NOMO-1 treated with DMSO at 0.1 percent for 48 hours (cell line): ENCODE measurements at regions not wholly inside any gene's neighbourhood (a gene's known extent, or its start where the extent isn't known, plus 50 kb on each side); places are given as distances from the start of the nearest gene placed in this dataset.

Source experiments
- DNase-seq: peaks from one replicate; lab custom pipeline; 2025; ENCODE audit not compliant: unreplicated experiment; lab: John Stamatoyannopoulos, UW

GRCh38 chrX:40197071-40197470, 99.3 kb upstream of the BCOR start:
- no peak for DNase-seq

GRCh38 chrX:40195368-40195767, 97.6 kb upstream of the BCOR start:
- no peak for DNase-seq

- DNase-seq, result no peak
These were observed 94.4 kb upstream of the BCOR start for GRCh38 chrX:40192196-40192595.

- DNase-seq, result no peak
These were observed 91.9 kb upstream of the BCOR start for GRCh38 chrX:40189637-40190036.

- no peak for DNase-seq
These were observed 91.0 kb upstream of the BCOR start for GRCh38 chrX:40188573-40189417.

- DNase-seq, result no peak
These were observed 87.2 kb upstream of the BCOR start for GRCh38 chrX:40184968-40185367.

GRCh38 chrX:40182615-40183014, 84.9 kb upstream of the BCOR start:
- no peak for DNase-seq

- no peak for DNase-seq
These were observed 84.3 kb upstream of the BCOR start for GRCh38 chrX:40182095-40182494.

GRCh38 chrX:40179283-40179682, 81.5 kb upstream of the BCOR start:
- peak; percentile 47 for DNase-seq

- DNase-seq, result no peak
These were observed 80.4 kb upstream of the BCOR start for GRCh38 chrX:40177942-40178715.

GRCh38 chrX:40177489-40177888, 79.7 kb upstream of the BCOR start:
- no peak for DNase-seq

GRCh38 chrX:40177117-40177430, 79.3 kb upstream of the BCOR start:
- DNase-seq, result no peak

GRCh38 chrX:40176351-40177116, 78.8 kb upstream of the BCOR start:
- peak; percentile 59 for DNase-seq

GRCh38 chrX:40175511-40176350, 78.0 kb upstream of the BCOR start:
- DNase-seq, result peak; percentile 74

GRCh38 chrX:40174854-40175510, 77.2 kb upstream of the BCOR start:
- DNase-seq, result peak; percentile 27

GRCh38 chrX:40174001-40174853, 76.5 kb upstream of the BCOR start:
- DNase-seq, result peak; percentile 56

- no peak for DNase-seq
These were observed 75.6 kb upstream of the BCOR start for GRCh38 chrX:40173143-40174000.

GRCh38 chrX:40172401-40173142, 74.8 kb upstream of the BCOR start:
- DNase-seq, result no peak
